Aorta (tissue), 5 donors: ENCODE measurements at regions not wholly inside any gene's neighbourhood (a gene's known extent, or its start where the extent isn't known, plus 50 kb on each side); places are given as distances from the start of the nearest gene placed in this dataset.

Experiments used
- ATAC-seq: fragments of 200-7000 bp; cut with Tn5 transposase; one replicate; pipeline ENCODE4 v1.9.1; 2022; ENCODE audit warnings: moderate library complexity; ENCODE audit not compliant: low FRiP score
- DNase-seq, 2 donors: peaks; one replicate each; pipeline ENCODE4 v3.0.0-alpha.2; 2020
- H3K27ac ChIP-seq, 2 donors: one replicate each; pipeline ENCODE4 v1.5.1; 2013; ENCODE audit warnings: low read length in 2 of 2, mild to moderate bottlenecking in 2 of 2, moderate library complexity in 2 of 2, control low read depth in 1 of 2, inconsistent platforms in 1 of 2, low read depth in 1 of 2
- H3K27me3 ChIP-seq, 2 donors: one replicate each; pipeline ENCODE4 v1.6.1; 2013; ENCODE audit warnings: control low read depth in 1 of 2, low read length in 1 of 2, mild to moderate bottlenecking in 1 of 2, moderate library complexity in 1 of 2; ENCODE audit not compliant: insufficient read depth in 2 of 2, control insufficient read depth in 1 of 2
- H3K36me3 ChIP-seq, 2 donors: one replicate each; pipeline ENCODE4 v1.6.1; 2013; ENCODE audit warnings: control low read depth in 1 of 2, low read length in 1 of 2, mild to moderate bottlenecking in 1 of 2; ENCODE audit not compliant: insufficient read depth in 2 of 2, control insufficient read depth in 1 of 2
- H3K4me1 ChIP-seq, 2 donors: one replicate each; pipeline ENCODE4 v1.6.1; 2013; ENCODE audit warnings: low read length in 2 of 2, control low read depth in 1 of 2, mild to moderate bottlenecking in 1 of 2, moderate library complexity in 1 of 2; ENCODE audit not compliant: insufficient read depth in 2 of 2, control insufficient read depth in 1 of 2
- H3K4me3 ChIP-seq, 2 donors: one replicate each; pipeline ENCODE4 v1.5.1; 2013; ENCODE audit warnings: low read length in 2 of 2, control low read depth in 1 of 2, mild to moderate bottlenecking in 1 of 2
- H3K9me3 ChIP-seq: one replicate; pipeline ENCODE4 v1.6.1; 2013; ENCODE audit warnings: mild to moderate bottlenecking, low read length; ENCODE audit not compliant: control insufficient read depth
- WGBS, 2 donors: extraction: QIAGEN DNeasy Blood & Tissue Kit; methylation state at CpG; one replicate each; pipeline ENCODE4 v1.1.7; 2013; 5-methylcytosine and 5-hydroxymethylcytosine counted together
- intact Hi-C, 2 donors: fragments of 100-400 bp; cut with DNase I; formaldehyde crosslinking; loops; one replicate each; pipeline versions ENCODE4 v1.14.2 to v1.15.0; 2022
- donor health status: healthy with polysubstance abuse.
- donor health status: Bipolar disorder and iron deficiency.
- donor health status: DM: no; HTN: no; CAD: no.
- donor health status: DM: no; HTN: no; CAD: no.
- donor health status: DM: yes; HTN: yes; CAD: no.

DNA sequence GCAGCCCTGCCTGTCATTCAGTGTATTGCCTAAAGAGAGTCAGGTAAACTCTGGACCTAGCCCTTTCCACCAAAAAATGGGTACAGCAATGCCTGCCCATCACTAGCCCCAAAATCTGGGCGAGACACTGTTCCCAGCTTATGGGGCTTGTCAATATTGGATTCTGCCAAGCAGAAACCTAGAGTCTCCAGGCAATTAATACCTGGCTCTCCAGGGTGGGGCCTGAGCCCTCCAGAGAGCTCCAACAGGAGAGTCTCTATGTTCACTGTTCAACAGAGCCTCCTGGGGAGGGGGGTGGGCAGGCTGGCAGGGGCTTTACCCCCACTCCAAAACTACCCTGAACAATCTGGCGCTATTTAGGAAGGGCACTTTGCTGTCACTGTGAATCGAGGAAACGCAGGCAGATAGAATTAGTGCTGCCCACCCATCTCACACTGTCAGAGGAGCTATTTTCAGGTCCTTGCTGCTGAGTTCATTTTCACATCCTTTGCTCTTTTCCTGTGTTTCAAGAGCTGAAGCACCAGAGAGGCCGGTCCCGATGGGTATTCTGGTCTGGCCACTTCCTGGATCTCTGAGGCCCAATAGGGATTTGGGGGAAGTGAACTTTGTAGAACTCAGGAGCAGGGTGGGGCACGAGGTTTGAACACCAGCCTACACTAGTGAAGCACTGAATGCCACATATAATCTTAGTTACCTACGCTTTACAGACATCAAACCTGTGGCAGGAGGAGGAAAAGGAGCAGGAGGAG is 121.8 kb downstream of the C5orf15 start:
- H3K4me1 ChIP-seq = no peaks in the 10 kb centered on the region
- WGBS, 2 donors = 80 to 83% methylated on average over 8 of the region's 8 CpGs

DNA sequence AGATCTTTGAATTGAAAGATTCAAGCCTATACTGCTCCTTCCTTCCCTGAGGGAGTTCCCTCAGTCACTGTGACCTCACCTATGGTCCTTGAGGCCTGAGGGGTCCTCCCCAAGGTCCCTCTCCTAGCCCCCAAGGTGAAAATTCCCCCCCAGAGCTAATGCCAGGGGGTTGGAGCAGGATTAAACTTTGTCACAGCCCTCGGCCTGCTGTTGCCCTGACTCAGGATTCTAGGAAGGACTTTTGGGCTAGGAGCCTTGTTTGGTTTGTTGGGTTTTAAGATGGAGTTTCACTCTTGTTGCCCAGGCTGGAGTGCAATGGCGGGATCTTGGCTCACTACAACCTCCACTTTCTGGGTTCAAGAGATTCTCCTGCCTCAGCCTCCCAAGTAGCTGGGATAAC is 123.2 kb downstream of the C5orf15 start:
- intact Hi-C loops = no loop called here
- peak in 1 of 2 donors; percentile 9 for DNase-seq
- H3K27ac ChIP-seq = no peak overlapping the region
- no peaks in the 10 kb centered on the region for H3K36me3 ChIP-seq
- no peak overlapping the region for H3K4me3 ChIP-seq
- 89 to 91% methylated on average over 2 of the region's 2 CpGs for WGBS, 2 donors
- no peaks in the 10 kb centered on the region for H3K9me3 ChIP-seq
- no peaks in the 10 kb centered on the region for H3K4me1 ChIP-seq
- ATAC-seq = no peak
- H3K27me3 ChIP-seq = no peaks in the 10 kb centered on the region

More for the DNA sequence above, 121.8 kb downstream of the C5orf15 start:
- DNase-seq (no peak), ATAC-seq (no peak)
- Histone ChIP-seq H3K36me3 (no peaks in the 10 kb centered on the region), H3K4me3 (no peak overlapping the region), H3K27me3 (no peaks in the 10 kb centered on the region), H3K9me3 (no peaks in the 10 kb centered on the region), H3K27ac (no peak overlapping the region)
- intact Hi-C loops = no loop called here

DNA sequence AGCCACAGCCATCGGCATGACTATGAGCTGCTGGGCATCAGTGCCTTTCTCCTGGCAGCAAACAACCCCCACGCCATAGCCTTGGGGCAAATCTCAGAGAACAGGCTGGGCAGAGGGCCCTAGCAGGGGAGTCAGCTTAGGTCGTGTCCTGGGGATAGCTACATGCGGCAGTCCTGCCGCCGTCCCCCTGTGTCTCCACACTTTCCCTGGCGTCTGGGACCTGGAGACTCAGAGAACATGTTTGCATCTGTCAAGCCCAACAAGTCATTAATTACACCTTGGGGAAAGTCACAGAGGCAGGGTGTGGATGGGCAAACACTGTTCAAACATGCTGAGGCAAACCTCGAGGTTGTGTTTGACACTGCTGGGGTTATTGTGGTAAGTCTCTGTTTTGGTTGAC is 123.6 kb downstream of the C5orf15 start:
- no peak for DNase-seq
- H3K4me1 ChIP-seq = no peaks in the 10 kb centered on the region
- H3K4me3 ChIP-seq = no peak overlapping the region
- no peak for ATAC-seq
- no peaks in the 10 kb centered on the region for H3K36me3 ChIP-seq
- no peak overlapping the region for H3K27ac ChIP-seq
- intact Hi-C loops = no loop called here
- no peaks in the 10 kb centered on the region for H3K27me3 ChIP-seq
- no peaks in the 10 kb centered on the region for H3K9me3 ChIP-seq
- WGBS, 2 donors = 69 to 73% methylated on average over 8 of the region's 8 CpGs

DNA sequence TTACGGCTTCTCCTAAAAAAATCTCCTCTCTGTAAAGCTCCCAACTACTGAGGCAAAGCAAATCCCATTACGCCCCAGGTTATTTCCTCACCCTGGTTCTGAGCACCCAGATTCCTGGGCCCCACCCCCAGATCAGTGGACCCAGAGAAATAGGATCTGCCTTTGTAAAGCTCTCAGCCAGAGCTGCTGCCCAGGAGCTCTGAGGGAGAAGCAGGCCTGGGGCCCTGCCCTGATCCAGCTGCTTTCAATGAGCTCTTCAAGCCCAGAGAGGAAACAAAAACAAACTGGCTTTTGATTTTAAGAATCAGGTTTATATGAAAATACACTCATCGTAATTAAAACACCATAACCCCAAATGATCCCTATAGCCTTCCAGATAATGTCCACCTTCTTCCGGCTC is 124.5 kb downstream of the C5orf15 start:
- Histone ChIP-seq H3K4me3 (no peak overlapping the region), H3K4me1 (no peaks in the 10 kb centered on the region), H3K9me3 (no peaks in the 10 kb centered on the region), H3K27me3 (no peaks in the 10 kb centered on the region), H3K36me3 (no peaks in the 10 kb centered on the region), H3K27ac (no peak overlapping the region)
- no peak for ATAC-seq
- DNase-seq = no peak
- 71 to 80% methylated on average over 4 of the region's 4 CpGs for WGBS, 2 donors
- intact Hi-C loops = no loop called here

DNA sequence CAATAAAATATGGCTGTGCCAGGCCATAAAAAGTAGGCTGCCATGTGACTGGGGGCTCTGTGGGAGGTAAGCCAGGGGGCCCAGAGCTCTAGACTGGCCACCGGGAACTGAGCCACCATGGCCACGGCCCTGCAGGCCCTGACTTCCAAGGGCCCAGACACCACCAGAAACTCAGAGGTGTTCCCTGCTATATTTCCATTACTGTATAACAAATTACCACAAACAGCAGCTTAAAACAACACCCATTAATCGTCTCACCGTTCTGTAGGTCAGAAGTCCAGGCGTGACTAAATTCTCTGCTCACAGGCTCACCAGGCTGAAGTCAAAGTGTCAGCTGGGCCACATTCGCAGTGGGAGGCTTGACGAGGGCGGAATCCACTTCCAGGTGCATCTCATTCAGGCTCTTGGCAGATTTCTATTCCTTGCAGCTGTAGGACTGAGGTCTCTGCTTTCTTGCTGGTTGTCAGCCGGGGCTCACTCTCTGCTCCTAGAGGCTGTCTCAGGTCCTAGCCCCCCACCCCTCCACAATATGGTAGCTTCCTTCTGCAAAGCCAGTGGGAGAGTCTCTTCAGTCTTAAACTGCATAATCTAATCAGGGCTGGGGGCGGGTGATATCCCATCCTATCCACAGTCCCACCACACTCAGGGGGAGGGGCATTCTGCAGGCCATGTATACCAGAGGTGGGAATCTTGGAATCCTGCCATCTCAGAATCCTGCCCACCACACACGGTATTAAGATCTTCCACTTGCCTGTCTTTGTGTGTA is 125.4 kb downstream of the C5orf15 start:
- ATAC-seq = no peak
- Histone ChIP-seq H3K27me3 (no peaks in the 10 kb centered on the region), H3K4me1 (no peaks in the 10 kb centered on the region), H3K36me3 (no peaks in the 10 kb centered on the region), H3K4me3 (no peak overlapping the region), H3K9me3 (no peaks in the 10 kb centered on the region), H3K27ac (no peak overlapping the region)
- peak in 1 of 2 donors; percentile 45 for DNase-seq
- intact Hi-C loops = no loop called here
- WGBS, 2 donors = 80 to 81% methylated on average over 11 of the region's 11 CpGs

DNA sequence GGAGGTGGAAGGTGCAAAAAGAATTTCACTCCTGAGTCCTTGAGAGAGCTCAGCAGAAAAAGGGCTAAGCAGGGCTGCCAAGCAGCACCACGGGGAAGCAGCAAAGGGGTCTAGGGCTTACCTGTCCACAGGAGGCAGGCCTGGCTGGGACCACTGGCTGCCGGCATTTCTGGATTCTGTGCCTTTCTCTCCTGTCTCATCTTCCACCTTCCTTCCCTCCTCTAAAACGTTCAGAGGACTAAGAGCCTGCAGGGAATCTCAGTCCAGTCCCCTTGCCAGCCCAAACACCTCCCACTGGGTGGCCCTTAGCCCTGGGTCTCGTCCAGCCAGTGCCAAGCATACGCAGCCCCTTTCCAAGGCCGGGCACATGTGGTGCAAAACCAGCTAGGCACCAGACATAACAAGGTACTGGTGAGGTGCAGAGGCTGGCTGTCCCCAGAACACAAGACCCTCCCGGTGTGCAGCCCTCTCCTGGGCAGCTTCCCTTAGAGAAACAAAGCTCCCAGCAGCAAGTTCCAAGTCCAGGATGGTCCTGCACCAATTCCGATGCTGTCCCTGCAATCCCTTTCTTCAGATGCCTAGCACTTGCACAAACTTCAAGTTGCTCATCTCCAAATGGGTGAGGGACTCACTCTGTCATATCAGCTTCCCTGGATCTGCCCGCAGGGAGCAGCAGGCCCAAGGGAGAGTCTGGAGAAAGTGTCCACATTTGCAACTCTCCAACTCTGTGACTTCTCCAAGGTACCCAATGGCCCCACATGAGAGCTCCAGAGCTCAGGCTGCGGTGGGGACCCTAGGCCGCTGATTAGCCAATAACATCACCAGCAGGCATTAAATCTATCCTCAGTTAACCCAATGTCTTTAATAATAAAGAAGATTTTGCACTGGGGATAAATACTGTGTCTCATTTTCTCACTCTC is 126.3 kb downstream of the C5orf15 start:
- H3K4me3 ChIP-seq = no peak overlapping the region
- no peaks in the 10 kb centered on the region for H3K36me3 ChIP-seq
- H3K27ac ChIP-seq = no peak overlapping the region
- DNase-seq = peak in 1 of 2 donors; percentile 38
- H3K27me3 ChIP-seq = no peaks in the 10 kb centered on the region
- WGBS, 2 donors = 64% methylated on average over 11 of the region's 11 CpGs
- H3K9me3 ChIP-seq = no peaks in the 10 kb centered on the region
- intact Hi-C loops = no loop called here
- no peaks in the 10 kb centered on the region for H3K4me1 ChIP-seq
- no peak for ATAC-seq

DNA sequence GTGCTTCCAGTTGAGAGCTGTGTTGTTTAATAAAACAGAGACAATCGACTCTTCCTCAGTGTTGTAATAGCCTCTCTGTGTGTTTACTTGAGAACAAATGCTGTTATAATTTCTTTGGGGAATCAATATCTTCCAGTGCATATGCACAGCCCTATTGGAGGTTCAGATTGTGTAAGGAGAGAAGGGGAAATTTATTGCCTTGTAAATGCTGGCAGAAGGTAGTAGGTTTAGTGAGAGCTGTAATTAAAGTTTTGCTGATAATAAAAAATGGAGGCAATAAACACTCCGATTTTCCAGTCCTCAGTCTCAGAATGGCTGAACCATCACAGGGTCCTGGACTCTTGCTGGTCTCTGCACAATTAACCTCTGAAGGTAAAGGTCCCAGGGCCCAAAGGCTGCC is 128.3 kb downstream of the C5orf15 start:
- H3K27me3 ChIP-seq = no peaks in the 10 kb centered on the region
- no peaks in the 10 kb centered on the region for H3K4me1 ChIP-seq
- peaks cover under 1% of the 10 kb centered on the region for H3K9me3 ChIP-seq
- ATAC-seq = no peak
- intact Hi-C loops = no loop called here
- no peaks in the 10 kb centered on the region for H3K36me3 ChIP-seq
- WGBS, 2 donors = 69 to 80% methylated on average over 2 of the region's 2 CpGs
- H3K4me3 ChIP-seq = no peak overlapping the region
- no peak overlapping the region for H3K27ac ChIP-seq
- no peak for DNase-seq

DNA sequence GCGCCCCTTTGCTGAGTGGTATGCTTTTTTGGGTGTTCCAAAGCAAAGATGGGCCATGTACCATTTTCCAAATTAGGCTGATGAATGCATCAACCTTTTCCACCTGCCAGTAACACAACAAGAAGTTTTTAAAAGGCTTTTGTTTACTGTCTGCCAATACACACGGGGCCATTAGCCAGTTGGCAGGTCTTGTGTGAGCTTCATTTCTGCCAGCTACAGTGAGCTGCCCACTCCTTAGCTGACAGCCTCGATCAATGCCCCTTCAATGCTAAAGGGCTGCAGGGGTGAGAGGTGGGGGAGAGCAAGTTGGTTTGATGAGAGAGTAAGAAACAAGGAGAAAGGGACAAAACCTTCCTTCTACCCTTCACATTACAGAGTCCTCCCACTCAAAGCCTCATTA is 128.7 kb downstream of the C5orf15 start:
- Histone ChIP-seq H3K27ac (no peak overlapping the region), H3K36me3 (no peaks in the 10 kb centered on the region), H3K4me1 (no peaks in the 10 kb centered on the region), H3K9me3 (peaks cover 3% of the 10 kb centered on the region), H3K4me3 (no peak overlapping the region), H3K27me3 (no peaks in the 10 kb centered on the region)
- WGBS, 2 donors = 30 to 43% methylated on average over 3 of the region's 3 CpGs
- ATAC-seq (no peak), DNase-seq (no peak)
- intact Hi-C loops = no loop called here
